Muscle layer of colon (tissue), 2 donors: ENCODE measurements at regions not wholly inside any gene's neighbourhood (a gene's known extent, or its start where the extent isn't known, plus 50 kb on each side); places are given as distances from the start of the nearest gene placed in this dataset.

Source experiments
- H3K27ac ChIP-seq: one replicate; pipeline ENCODE4 v1.7.0; 2013; ENCODE audit warnings: low read depth, mild to moderate bottlenecking, low read length, moderate library complexity
- H3K27me3 ChIP-seq, 2 donors: one replicate each; pipeline ENCODE4 v1.7.0; 2013; ENCODE audit warnings: low read length in 2 of 2, mild to moderate bottlenecking in 2 of 2; ENCODE audit not compliant: insufficient read depth in 2 of 2, control insufficient read depth in 1 of 2
- H3K36me3 ChIP-seq: one replicate; pipeline ENCODE4 v1.7.0; 2013; ENCODE audit warnings: mild to moderate bottlenecking, low read length; ENCODE audit not compliant: insufficient read depth
- H3K4me1 ChIP-seq: one replicate; pipeline ENCODE4 v1.7.0; 2013; ENCODE audit warnings: mild to moderate bottlenecking, low read length; ENCODE audit not compliant: insufficient read depth
- H3K4me3 ChIP-seq, 2 donors: one replicate each; pipeline ENCODE4 v1.7.0; 2013; ENCODE audit warnings: low read length in 2 of 2, low read depth in 1 of 2, mild to moderate bottlenecking in 1 of 2, moderate library complexity in 1 of 2
- H3K9ac ChIP-seq: one replicate; pipeline ENCODE4 v1.7.0; 2013; ENCODE audit warnings: low read length
- H3K9me3 ChIP-seq: one replicate; pipeline ENCODE4 v1.7.0; 2013; ENCODE audit warnings: mild to moderate bottlenecking, low read length
- donor health status: abdominal sarcoma.
- donor health status: Adenocarcinoma of cecum.

GRCh38 chr3:146750196-146750595 is 145.1 kb upstream of the PLSCR5 start:
- Histone ChIP-seq H3K9me3 (no peaks in the 10 kb centered on the region), H3K4me1 (no peaks in the 10 kb centered on the region), H3K9ac (no peak overlapping the region), H3K27ac (no peak overlapping the region), H3K27me3 (no peaks in the 10 kb centered on the region), H3K4me3 (no peak overlapping the region), H3K36me3 (no peaks in the 10 kb centered on the region)

GRCh38 chr3:146747928-146748327 is 142.8 kb upstream of the PLSCR5 start:
- no peaks in the 10 kb centered on the region for H3K36me3 ChIP-seq
- no peak overlapping the region for H3K4me3 ChIP-seq
- H3K27ac ChIP-seq = no peak overlapping the region
- H3K4me1 ChIP-seq = no peaks in the 10 kb centered on the region
- H3K27me3 ChIP-seq = no peaks in the 10 kb centered on the region
- H3K9me3 ChIP-seq = no peaks in the 10 kb centered on the region
- H3K9ac ChIP-seq = no peak overlapping the region

DNA sequence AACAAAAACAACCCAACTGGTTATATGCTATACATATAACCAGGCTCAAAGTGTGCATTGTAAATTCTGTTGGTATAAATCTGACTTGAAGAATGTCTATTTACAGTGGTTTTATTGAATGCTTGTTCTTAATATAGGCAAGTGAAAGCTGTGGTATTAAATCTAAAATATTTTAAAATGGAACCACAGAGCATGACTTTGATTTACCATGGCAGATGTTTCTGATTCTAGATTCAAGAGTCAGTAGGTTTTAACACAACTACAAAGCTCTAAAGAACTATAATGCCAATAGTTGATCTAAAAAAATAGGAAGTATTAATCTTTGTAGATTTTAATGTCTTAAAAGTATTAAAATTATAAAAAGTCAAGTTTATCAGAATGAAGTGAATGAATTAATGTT is 141.9 kb upstream of the PLSCR5 start:
- no peaks in the 10 kb centered on the region for H3K4me1 ChIP-seq
- H3K36me3 ChIP-seq = no peaks in the 10 kb centered on the region
- no peak overlapping the region for H3K27ac ChIP-seq

GRCh38 chr3:146746190-146746589 is 141.0 kb upstream of the PLSCR5 start:
- no peak overlapping the region for H3K4me3 ChIP-seq
- H3K4me1 ChIP-seq = no peaks in the 10 kb centered on the region
- no peak overlapping the region for H3K27ac ChIP-seq
- H3K36me3 ChIP-seq = no peaks in the 10 kb centered on the region
- no peak overlapping the region for H3K9ac ChIP-seq
- no peaks in the 10 kb centered on the region for H3K9me3 ChIP-seq
- H3K27me3 ChIP-seq = no peaks in the 10 kb centered on the region

More for the DNA sequence above, 141.9 kb upstream of the PLSCR5 start:
- no peak overlapping the region for H3K9ac ChIP-seq
- no peaks in the 10 kb centered on the region for H3K27me3 ChIP-seq
- no peaks in the 10 kb centered on the region for H3K9me3 ChIP-seq
- H3K4me3 ChIP-seq = no peak overlapping the region

GRCh38 chr3:146739203-146739671 is 134.1 kb upstream of the PLSCR5 start:
- Histone ChIP-seq H3K9me3 (no peaks in the 10 kb centered on the region), H3K4me3 (no peak overlapping the region), H3K36me3 (no peaks in the 10 kb centered on the region), H3K27ac (no peak overlapping the region), H3K4me1 (no peaks in the 10 kb centered on the region), H3K9ac (no peak overlapping the region), H3K27me3 (no peaks in the 10 kb centered on the region)

GRCh38 chr3:146732325-146732724 is 127.2 kb upstream of the PLSCR5 start:
- H3K27ac ChIP-seq = no peak overlapping the region
- H3K9ac ChIP-seq = no peak overlapping the region
- no peaks in the 10 kb centered on the region for H3K27me3 ChIP-seq
- H3K36me3 ChIP-seq = no peaks in the 10 kb centered on the region
- H3K4me3 ChIP-seq = no peak overlapping the region
- no peaks in the 10 kb centered on the region for H3K4me1 ChIP-seq
- no peaks in the 10 kb centered on the region for H3K9me3 ChIP-seq

- H3K9me3 ChIP-seq = no peaks in the 10 kb centered on the region
- no peak overlapping the region for H3K27ac ChIP-seq
- no peak overlapping the region for H3K4me3 ChIP-seq
- H3K36me3 ChIP-seq = no peaks in the 10 kb centered on the region
- H3K9ac ChIP-seq = no peak overlapping the region
- no peaks in the 10 kb centered on the region for H3K27me3 ChIP-seq
- no peaks in the 10 kb centered on the region for H3K4me1 ChIP-seq
Measured at GRCh38 chr3:146715170-146715569, 110.0 kb upstream of the PLSCR5 start.

GRCh38 chr3:146712806-146713205 is 107.7 kb upstream of the PLSCR5 start:
- H3K9ac ChIP-seq = no peak overlapping the region
- no peaks in the 10 kb centered on the region for H3K36me3 ChIP-seq
- no peak overlapping the region for H3K27ac ChIP-seq
- H3K27me3 ChIP-seq = no peaks in the 10 kb centered on the region
- H3K4me1 ChIP-seq = no peaks in the 10 kb centered on the region
- H3K9me3 ChIP-seq = no peaks in the 10 kb centered on the region
- H3K4me3 ChIP-seq = no peak overlapping the region

GRCh38 chr3:146709969-146710368 is 104.8 kb upstream of the PLSCR5 start:
- Histone ChIP-seq H3K27ac (no peak overlapping the region), H3K4me1 (no peaks in the 10 kb centered on the region), H3K4me3 (no peak overlapping the region), H3K9ac (no peak overlapping the region), H3K9me3 (no peaks in the 10 kb centered on the region), H3K27me3 (no peaks in the 10 kb centered on the region), H3K36me3 (no peaks in the 10 kb centered on the region)

DNA sequence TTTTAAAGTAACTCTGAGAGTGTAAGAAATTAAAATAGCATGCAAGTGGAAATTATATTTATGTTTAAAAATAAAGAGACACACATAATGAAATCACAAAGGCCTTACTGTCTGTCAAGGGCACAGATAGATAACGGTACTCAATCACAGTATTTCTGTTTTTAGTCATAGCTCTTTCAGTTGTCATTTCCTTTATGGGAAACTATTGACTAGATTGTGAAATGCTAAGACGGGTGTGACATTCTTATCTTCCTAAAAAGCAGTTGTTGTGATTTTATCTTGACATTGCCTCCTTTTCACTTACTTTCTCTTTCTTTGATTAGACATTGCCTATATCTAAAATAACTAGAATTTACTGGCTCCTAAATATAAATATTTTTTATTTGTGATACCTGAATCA is 100.1 kb upstream of the PLSCR5 start:
- H3K9ac ChIP-seq = no peak overlapping the region
- H3K4me1 ChIP-seq = no peaks in the 10 kb centered on the region
- H3K27me3 ChIP-seq = no peaks in the 10 kb centered on the region
- no peak overlapping the region for H3K4me3 ChIP-seq
- H3K27ac ChIP-seq = no peak overlapping the region
- no peaks in the 10 kb centered on the region for H3K9me3 ChIP-seq
- H3K36me3 ChIP-seq = no peaks in the 10 kb centered on the region

GRCh38 chr3:146702237-146702636 is 97.1 kb upstream of the PLSCR5 start:
- H3K36me3 ChIP-seq = no peaks in the 10 kb centered on the region
- no peaks in the 10 kb centered on the region for H3K27me3 ChIP-seq
- no peak overlapping the region for H3K9ac ChIP-seq
- no peak overlapping the region for H3K4me3 ChIP-seq
- H3K9me3 ChIP-seq = no peaks in the 10 kb centered on the region
- H3K27ac ChIP-seq = no peak overlapping the region
- H3K4me1 ChIP-seq = no peaks in the 10 kb centered on the region

DNA sequence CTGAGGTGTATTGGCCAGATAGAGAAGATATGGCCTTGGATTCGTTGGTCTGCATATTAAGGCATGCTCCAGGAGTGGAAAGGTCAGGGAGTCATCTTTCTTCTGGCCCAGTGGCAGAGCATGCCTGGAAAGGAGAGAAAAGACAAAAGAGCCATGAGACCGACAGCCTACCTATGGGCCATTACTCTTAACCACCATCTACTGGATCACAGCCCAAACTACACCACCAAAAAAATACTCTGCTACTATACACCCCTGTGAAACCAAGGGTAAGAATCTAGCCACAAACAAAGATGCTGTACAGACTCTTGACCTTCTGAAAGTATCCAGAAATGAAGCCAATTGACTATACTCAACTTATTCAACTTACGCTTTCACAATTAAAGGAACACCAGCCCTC is 96.1 kb upstream of the PLSCR5 start:
- no peak overlapping the region for H3K4me3 ChIP-seq
- no peaks in the 10 kb centered on the region for H3K9me3 ChIP-seq
- H3K27ac ChIP-seq = no peak overlapping the region
- H3K27me3 ChIP-seq = no peaks in the 10 kb centered on the region
- H3K4me1 ChIP-seq = no peaks in the 10 kb centered on the region
- H3K9ac ChIP-seq = no peak overlapping the region
- H3K36me3 ChIP-seq = no peaks in the 10 kb centered on the region
